ENCODE measurements at regions not wholly inside any gene's neighbourhood (a gene's known extent, or its start where the extent isn't known, plus 50 kb on each side); places are given as distances from the start of the nearest gene placed in this dataset.

GRCh38 chr18:4839639-4840038 is 357.4 kb downstream of the AKAIN1 start:
- TF ChIP-seq BRF2 (IDR thresholded peaks at IDR 0.05; ENCODE audit: borderline replicate concordance, insufficient read depth, insufficient read length) (no peak), ATF2 (CRISPR knock-in tag; IDR thresholded peaks at IDR 0.05) (no peak), CTCF (IDR thresholded peaks at IDR 0.05 in 2 of 3, conservative IDR thresholded peaks at IDR 0.05 in 1 of 3; ENCODE audit: insufficient read depth in 2 of 3, low read depth in 1 of 3, low read length in 3 of 3) (no peak), ZZZ3 (IDR thresholded peaks at IDR 0.05) (no peak), NR1H2 (CRISPR knock-in tag; IDR thresholded peaks at IDR 0.05) (no peak), RB1 (IDR thresholded peaks at IDR 0.05; ENCODE audit: low read depth) (no peak), POLR2A (conservative IDR thresholded peaks at IDR 0.05) (no peak), SP1 (CRISPR knock-in tag; IDR thresholded peaks at IDR 0.05) (no peak), EZH2 (IDR thresholded peaks at IDR 0.05; ENCODE audit: borderline replicate concordance, low read depth, low read length) (no peak), PRDM10 (IDR thresholded peaks at IDR 0.05; ENCODE audit: partially characterized antibody) (no peak), CAMTA2 (CRISPR knock-in tag; conservative IDR thresholded peaks at IDR 0.05) (no peak), POLR2AphosphoS5 (IDR thresholded peaks at IDR 0.05; ENCODE audit: control insufficient read depth, insufficient read depth, low read depth, low read length) (no peak), THAP7 (CRISPR knock-in tag; IDR thresholded peaks at IDR 0.05) (no peak), SOX6 (IDR thresholded peaks at IDR 0.05) (no peak)
